ENCODE measurements at regions not wholly inside any gene's neighbourhood (a gene's known extent, or its start where the extent isn't known, plus 50 kb on each side); places are given as distances from the start of the nearest gene placed in this dataset.

DNA sequence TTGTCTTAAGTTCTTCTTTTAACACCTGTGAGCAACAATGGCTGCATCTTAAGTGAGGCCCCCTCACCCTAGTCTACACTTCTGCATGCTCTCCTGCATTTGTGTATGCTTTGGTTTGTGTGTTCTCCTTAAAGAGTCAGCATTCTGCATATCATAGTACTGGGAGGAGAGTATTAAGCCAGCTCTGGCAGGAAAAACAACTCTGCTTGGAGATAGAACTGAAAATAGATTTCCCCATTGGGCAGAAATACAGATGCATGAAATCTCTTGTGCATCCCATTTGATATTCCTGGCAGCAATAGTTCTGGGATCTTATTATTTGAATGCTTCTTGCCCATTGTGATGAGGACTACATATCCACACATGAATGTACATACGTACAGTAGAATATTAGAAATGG, 70.6 kb upstream of the PRICKLE1 start:
- TF ChIP-seq, protein P1, sequence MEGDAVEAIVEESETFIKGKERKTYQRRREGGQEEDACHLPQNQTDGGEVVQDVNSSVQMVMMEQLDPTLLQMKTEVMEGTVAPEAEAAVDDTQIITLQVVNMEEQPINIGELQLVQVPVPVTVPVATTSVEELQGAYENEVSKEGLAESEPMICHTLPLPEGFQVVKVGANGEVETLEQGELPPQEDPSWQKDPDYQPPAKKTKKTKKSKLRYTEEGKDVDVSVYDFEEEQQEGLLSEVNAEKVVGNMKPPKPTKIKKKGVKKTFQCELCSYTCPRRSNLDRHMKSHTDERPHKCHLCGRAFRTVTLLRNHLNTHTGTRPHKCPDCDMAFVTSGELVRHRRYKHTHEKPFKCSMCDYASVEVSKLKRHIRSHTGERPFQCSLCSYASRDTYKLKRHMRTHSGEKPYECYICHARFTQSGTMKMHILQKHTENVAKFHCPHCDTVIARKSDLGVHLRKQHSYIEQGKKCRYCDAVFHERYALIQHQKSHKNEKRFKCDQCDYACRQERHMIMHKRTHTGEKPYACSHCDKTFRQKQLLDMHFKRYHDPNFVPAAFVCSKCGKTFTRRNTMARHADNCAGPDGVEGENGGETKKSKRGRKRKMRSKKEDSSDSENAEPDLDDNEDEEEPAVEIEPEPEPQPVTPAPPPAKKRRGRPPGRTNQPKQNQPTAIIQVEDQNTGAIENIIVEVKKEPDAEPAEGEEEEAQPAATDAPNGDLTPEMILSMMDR (IDR thresholded peaks at IDR 0.05): no peak
- no peaks in the 10 kb centered on the region for H3K36me3 ChIP-seq
- DNase-seq: no peak

DNA sequence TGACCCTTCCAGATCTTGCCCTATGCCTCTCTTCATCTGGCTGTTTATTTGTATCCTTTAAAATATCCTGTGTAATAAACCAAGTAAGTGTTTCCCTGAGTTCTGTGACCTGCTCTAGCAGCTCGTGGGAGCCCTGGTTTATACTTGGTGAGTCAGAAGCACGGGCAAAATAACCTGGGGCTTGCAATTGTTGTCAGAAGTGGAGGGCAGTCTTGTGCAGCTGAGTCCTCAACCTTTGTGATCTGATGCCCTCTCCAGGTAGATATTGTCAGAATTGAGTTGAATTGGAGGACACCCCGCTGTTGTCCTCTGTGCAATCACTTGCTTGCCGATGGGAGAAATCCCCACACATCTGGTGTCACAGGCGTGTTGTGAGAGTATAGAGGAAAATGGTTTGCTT, 62.5 kb upstream of the PRICKLE1 start:
- H3K27ac ChIP-seq: no peak overlapping the region
- no peaks in the 10 kb centered on the region for H3K27me3 ChIP-seq
- H3K9me3 ChIP-seq: no peaks in the 10 kb centered on the region
- intact Hi-C loops (cut with DNase I): no loop called here
- TF ChIP-seq, protein P1 (IDR thresholded peaks at IDR 0.05): no peak
- no peak overlapping the region for H3K9ac ChIP-seq (ENCODE audit: low read depth in 2 of 2, low read length in 2 of 2)
- no peak overlapping the region for H3K4me3 ChIP-seq
- no peak for DNase-seq
- no peaks in the 10 kb centered on the region for H3K4me1 ChIP-seq
- H3K36me3 ChIP-seq: no peaks in the 10 kb centered on the region

More for the DNA sequence above, 70.6 kb upstream of the PRICKLE1 start:
- H3K27ac ChIP-seq: no peak overlapping the region
- no peak overlapping the region for H3K4me3 ChIP-seq
- no peaks in the 10 kb centered on the region for H3K27me3 ChIP-seq
- H3K9me3 ChIP-seq: no peaks in the 10 kb centered on the region
- H3K4me1 ChIP-seq: no peaks in the 10 kb centered on the region
- intact Hi-C loops (cut with DNase I): no loop called here
- H3K9ac ChIP-seq (ENCODE audit: low read depth in 2 of 2, low read length in 2 of 2): no peak overlapping the region

DNA sequence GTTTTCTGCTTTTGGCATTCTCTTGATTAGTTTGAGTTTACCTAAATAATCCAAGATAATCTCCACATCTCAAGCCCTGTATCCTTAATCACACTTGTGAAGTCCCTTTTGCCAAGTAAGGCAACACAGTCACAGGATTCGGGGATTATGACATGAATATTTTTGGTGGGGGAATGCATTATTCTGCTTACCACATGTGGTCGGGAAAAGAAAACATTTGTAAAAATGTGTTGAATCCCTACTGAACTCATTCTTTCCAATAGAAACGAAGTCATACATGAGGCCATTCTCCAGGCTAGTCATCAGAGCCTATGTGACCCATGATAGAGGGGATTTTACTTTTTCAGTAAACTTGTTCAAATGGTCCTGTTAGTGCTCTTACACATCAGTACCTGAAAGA, 58.5 kb upstream of the PRICKLE1 start:
- no peaks in the 10 kb centered on the region for H3K9me3 ChIP-seq
- no peak overlapping the region for H3K4me3 ChIP-seq
- no peaks in the 10 kb centered on the region for H3K27me3 ChIP-seq
- H3K4me1 ChIP-seq: no peaks in the 10 kb centered on the region
- intact Hi-C loops (cut with DNase I): no loop called here
- no peak overlapping the region for H3K9ac ChIP-seq (ENCODE audit: low read depth in 2 of 2, low read length in 2 of 2)
- DNase-seq: no peak
- TF ChIP-seq, protein P1 (IDR thresholded peaks at IDR 0.05): no peak
- no peak overlapping the region for H3K27ac ChIP-seq
- no peaks in the 10 kb centered on the region for H3K36me3 ChIP-seq

DNA sequence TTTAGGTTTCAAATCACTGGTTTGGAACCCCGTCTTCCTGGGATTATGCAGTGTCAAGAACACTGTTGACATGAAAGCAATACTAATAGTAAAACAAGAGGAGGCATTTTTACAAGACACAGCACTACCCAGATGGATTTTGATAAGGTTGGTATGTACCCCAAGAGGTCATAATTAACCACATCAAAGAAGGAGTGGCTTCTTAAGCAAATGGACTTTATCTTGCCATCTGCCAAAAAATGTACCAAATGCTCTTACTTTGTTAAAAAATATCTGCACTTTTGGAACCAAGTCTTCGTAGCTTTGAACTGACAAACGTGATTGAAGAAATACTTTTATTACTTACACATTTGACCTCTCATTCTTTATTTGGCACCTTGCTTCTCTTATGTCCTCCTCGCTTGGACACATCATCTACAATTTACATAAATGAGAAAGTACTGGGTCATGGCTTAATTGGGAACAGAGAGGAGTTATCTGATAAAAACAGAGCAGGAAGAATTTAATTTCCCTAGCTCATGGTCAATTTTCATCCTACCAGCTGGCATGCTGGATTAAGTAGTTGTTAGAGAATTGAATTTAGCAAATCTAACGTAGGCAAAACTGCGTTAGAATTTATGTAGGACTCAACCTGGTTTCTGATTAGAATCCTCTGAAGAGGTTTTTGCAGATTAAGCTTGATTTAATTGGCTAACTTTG, 54.5 kb upstream of the PRICKLE1 start:
- intact Hi-C loops (cut with DNase I): no loop called here
- TF ChIP-seq, protein P1 (IDR thresholded peaks at IDR 0.05): no peak

DNA sequence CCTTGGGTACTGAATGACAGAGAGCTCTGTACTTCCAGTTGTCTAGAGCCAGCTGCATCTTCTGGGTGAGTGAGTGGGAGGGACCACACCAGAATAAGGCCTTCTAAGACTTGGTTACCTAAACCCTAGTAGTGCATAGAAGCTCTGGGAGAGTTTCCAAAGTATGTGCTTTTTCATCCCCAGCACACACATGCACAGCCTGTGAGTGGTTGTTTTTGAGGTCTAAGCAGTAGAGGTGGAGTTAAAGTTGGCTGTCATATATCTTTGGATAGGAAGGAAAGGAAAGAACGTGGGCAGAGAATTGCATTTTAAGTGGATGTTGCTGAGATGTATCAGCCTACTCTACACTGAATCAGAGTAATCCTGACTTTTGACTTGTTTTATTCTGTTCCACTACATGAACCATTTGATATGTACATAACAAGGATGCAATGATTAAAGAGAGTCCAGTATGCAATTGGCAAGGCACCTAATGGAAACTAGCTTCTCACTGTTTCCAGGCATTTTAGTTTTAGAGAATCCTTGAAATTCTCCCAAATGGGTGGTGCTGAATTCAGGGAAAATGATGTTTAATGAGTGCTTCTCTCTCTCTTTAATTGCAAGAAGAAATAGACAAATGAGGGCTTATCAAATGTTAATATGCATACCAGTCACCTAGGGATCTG, 51.8 kb upstream of the PRICKLE1 start:
- TF ChIP-seq, protein P1 (IDR thresholded peaks at IDR 0.05): no peak
- intact Hi-C loops (cut with DNase I): no loop called here
- DNase-seq: no peak

More for the DNA sequence above, 54.5 kb upstream of the PRICKLE1 start:
- Histone ChIP-seq H3K36me3 (no peaks in the 10 kb centered on the region), H3K27me3 (no peaks in the 10 kb centered on the region), H3K4me1 (no peaks in the 10 kb centered on the region), H3K9me3 (no peaks in the 10 kb centered on the region), H3K4me3 (no peak overlapping the region), H3K27ac (no peak overlapping the region), H3K9ac (ENCODE audit: low read depth in 2 of 2, low read length in 2 of 2) (no peak overlapping the region)
- DNase-seq: no peak

More for the DNA sequence above, 51.8 kb upstream of the PRICKLE1 start:
- H3K27ac ChIP-seq: no peak overlapping the region
- no peaks in the 10 kb centered on the region for H3K36me3 ChIP-seq
- no peaks in the 10 kb centered on the region for H3K27me3 ChIP-seq
- no peak overlapping the region for H3K4me3 ChIP-seq
- H3K9me3 ChIP-seq: no peaks in the 10 kb centered on the region
- H3K4me1 ChIP-seq: no peaks in the 10 kb centered on the region
- no peak overlapping the region for H3K9ac ChIP-seq (ENCODE audit: low read depth in 2 of 2, low read length in 2 of 2)
